ENCODE measurements at regions not wholly inside any gene's neighbourhood (a gene's known extent, or its start where the extent isn't known, plus 50 kb on each side); places are given as distances from the start of the nearest gene placed in this dataset.

- TF ChIP-seq JUND (IDR thresholded peaks at IDR 0.05; ENCODE audit: low read length) = no peak
- TF ChIP-seq, protein P1, sequence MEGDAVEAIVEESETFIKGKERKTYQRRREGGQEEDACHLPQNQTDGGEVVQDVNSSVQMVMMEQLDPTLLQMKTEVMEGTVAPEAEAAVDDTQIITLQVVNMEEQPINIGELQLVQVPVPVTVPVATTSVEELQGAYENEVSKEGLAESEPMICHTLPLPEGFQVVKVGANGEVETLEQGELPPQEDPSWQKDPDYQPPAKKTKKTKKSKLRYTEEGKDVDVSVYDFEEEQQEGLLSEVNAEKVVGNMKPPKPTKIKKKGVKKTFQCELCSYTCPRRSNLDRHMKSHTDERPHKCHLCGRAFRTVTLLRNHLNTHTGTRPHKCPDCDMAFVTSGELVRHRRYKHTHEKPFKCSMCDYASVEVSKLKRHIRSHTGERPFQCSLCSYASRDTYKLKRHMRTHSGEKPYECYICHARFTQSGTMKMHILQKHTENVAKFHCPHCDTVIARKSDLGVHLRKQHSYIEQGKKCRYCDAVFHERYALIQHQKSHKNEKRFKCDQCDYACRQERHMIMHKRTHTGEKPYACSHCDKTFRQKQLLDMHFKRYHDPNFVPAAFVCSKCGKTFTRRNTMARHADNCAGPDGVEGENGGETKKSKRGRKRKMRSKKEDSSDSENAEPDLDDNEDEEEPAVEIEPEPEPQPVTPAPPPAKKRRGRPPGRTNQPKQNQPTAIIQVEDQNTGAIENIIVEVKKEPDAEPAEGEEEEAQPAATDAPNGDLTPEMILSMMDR (IDR thresholded peaks at IDR 0.05; ENCODE audit: control extremely low read depth in 1 of 3, insufficient read depth in 1 of 3, low read depth in 1 of 3, low read length in 3 of 3) = no peak
- TF ChIP-seq JUN (IDR thresholded peaks at IDR 0.05; ENCODE audit: low read depth, low read length) = no peak
- no peak for TF ChIP-seq CBX5 (IDR thresholded peaks at IDR 0.05; ENCODE audit: low read depth, low read length)
- TF ChIP-seq RNF2 (IDR thresholded peaks at IDR 0.05; ENCODE audit: borderline replicate concordance, low read depth, low read length, missing control alignments, poor library complexity, severe bottlenecking) = no peak
- TF ChIP-seq CHD2 (IDR thresholded peaks at IDR 0.05; ENCODE audit: low read length) = no peak
- TF ChIP-seq POLR2AphosphoS5 (IDR thresholded peaks at IDR 0.05; ENCODE audit: low read depth, low read length) = no peak
- TF ChIP-seq NRF1 (IDR thresholded peaks at IDR 0.05; ENCODE audit: low read depth, low read length) = no peak
- TF ChIP-seq KDM5A (IDR thresholded peaks at IDR 0.05; ENCODE audit: low read length) = no peak
- TF ChIP-seq EZH2 (IDR thresholded peaks at IDR 0.05; ENCODE audit: low read depth, low read length, severe bottlenecking) = no peak
- no peak for TF ChIP-seq TAF1 (IDR thresholded peaks at IDR 0.05; ENCODE audit: low read depth, low read length)
- TF ChIP-seq CREB1 (IDR thresholded peaks at IDR 0.05) = no peak
These were observed 91.2 kb downstream of the IRX2 start for GRCh38 chr5:2660315-2660714.

Data from H1 (cell line).